Endodermal cell (in vitro differentiated cells): ENCODE measurements at regions not wholly inside any gene's neighbourhood (a gene's known extent, or its start where the extent isn't known, plus 50 kb on each side); places are given as distances from the start of the nearest gene placed in this dataset.
"Not testable (repeated sequence)": the region's sequence is repeated elsewhere in the genome, so short reads cannot be mapped to it uniquely, and the experiment has no call there.

Experiments used
- DNase-seq: peaks from one replicate; pipeline ENCODE4 v3.0.0-alpha.2; 2017
- H3K27ac ChIP-seq: 2 replicates; pipeline ENCODE4 v1.5.1; 2013; ENCODE audit warnings: mild to moderate bottlenecking, low read depth, low read length, moderate library complexity
- H3K27me3 ChIP-seq: 2 replicates; pipeline ENCODE4 v1.6.1; 2013; ENCODE audit warnings: mild to moderate bottlenecking, low read length, moderate library complexity; ENCODE audit not compliant: insufficient read depth, control insufficient read depth, poor library complexity, severe bottlenecking
- H3K36me3 ChIP-seq: 2 replicates; pipeline ENCODE4 v1.7.0; 2013; ENCODE audit warnings: mild to moderate bottlenecking, low read length, moderate library complexity; ENCODE audit not compliant: control insufficient read depth, insufficient read depth
- H3K4me1 ChIP-seq: one replicate; pipeline ENCODE4 v1.7.0; 2013; ENCODE audit warnings: low read length; ENCODE audit not compliant: control insufficient read depth, insufficient read depth
- H3K4me3 ChIP-seq: 2 replicates; pipeline ENCODE4 v1.5.1; 2013; ENCODE audit warnings: mild to moderate bottlenecking, low read length, moderate library complexity
- H3K9ac ChIP-seq: 2 replicates; pipeline ENCODE4 v1.6.1; 2013; ENCODE audit warnings: mild to moderate bottlenecking, low read length, moderate library complexity; ENCODE audit not compliant: poor library complexity, severe bottlenecking; ENCODE audit errors: extremely low read depth
- H3K9me3 ChIP-seq: 2 replicates; pipeline ENCODE4 v1.6.1; 2013; ENCODE audit warnings: mild to moderate bottlenecking, low read length, moderate library complexity; ENCODE audit not compliant: control insufficient read depth
- H3K27ac Mint-ChIP-seq: 2 replicates; pipeline ENCODE4 v1.8.0; 2020; ENCODE audit warnings: mixed read lengths
- H3K27me3 Mint-ChIP-seq: 2 replicates; pipeline ENCODE4 v1.8.0; 2021; ENCODE audit warnings: mild to moderate bottlenecking, mixed read lengths; ENCODE audit not compliant: insufficient read depth
- H3K36me3 Mint-ChIP-seq: 2 replicates; pipeline ENCODE4 v1.8.0; 2020; ENCODE audit warnings: low read depth, mixed read lengths
- H3K4me1 Mint-ChIP-seq: 2 replicates; pipeline ENCODE4 v1.8.0; 2020; ENCODE audit warnings: mixed read lengths
- H3K4me3 Mint-ChIP-seq: 2 replicates; pipeline ENCODE4 v1.8.0; 2020; ENCODE audit warnings: mild to moderate bottlenecking, moderate library complexity, mixed read lengths
- H3K9me3 Mint-ChIP-seq: 2 replicates; pipeline ENCODE4 v1.8.0; 2020; ENCODE audit warnings: mild to moderate bottlenecking, mixed read lengths
- WGBS, 2 experiments: methylation state at CpG; one replicate each; pipeline versions ENCODE4 v1.1.5 to v1.1.7; 2013; ENCODE audit warnings: missing lambda C conversion rate in 2 of 2, mixed read lengths in 1 of 2; ENCODE audit not compliant: insufficient coverage in 1 of 2, insufficient read length in 1 of 2; 5-methylcytosine and 5-hydroxymethylcytosine counted together
- TF ChIP-seq, protein P1 (sequence below): fragments of 200-600 bp; sonication (generic); conservative IDR thresholded peaks from 2 replicates; pipeline ENCODE4 v1.5.0; 2021; ENCODE audit warnings: antibody characterized with exemption, mild to moderate bottlenecking

DNA sequence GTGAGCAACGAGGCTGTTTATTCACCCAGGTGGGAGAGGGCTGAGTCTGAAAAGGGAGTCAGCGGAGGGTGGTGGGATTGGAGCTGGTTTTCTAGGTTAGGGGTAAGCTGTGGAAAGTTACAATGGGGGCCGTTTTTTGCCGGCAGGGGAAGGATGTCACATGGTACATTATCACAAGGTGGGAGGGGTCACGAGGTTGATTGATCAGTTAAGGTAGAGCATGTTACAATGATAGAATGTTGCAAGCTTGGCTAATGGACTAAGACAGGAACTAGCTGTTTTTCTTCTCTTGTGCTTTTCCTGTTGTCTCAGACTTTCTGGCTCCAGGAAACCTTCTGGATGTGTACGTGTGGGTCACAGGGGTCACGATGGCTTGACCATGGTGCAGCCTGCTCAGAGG, 536.3 kb upstream of the HTR2C start:
- H3K4me3 ChIP-seq = no peak overlapping the region
- peak overlapping the region; percentile 85 for H3K27ac Mint-ChIP-seq
- H3K4me1 ChIP-seq = no peaks in the 10 kb centered on the region
- H3K9me3 Mint-ChIP-seq = no peaks in the 10 kb centered on the region
- TF ChIP-seq, protein P1, sequence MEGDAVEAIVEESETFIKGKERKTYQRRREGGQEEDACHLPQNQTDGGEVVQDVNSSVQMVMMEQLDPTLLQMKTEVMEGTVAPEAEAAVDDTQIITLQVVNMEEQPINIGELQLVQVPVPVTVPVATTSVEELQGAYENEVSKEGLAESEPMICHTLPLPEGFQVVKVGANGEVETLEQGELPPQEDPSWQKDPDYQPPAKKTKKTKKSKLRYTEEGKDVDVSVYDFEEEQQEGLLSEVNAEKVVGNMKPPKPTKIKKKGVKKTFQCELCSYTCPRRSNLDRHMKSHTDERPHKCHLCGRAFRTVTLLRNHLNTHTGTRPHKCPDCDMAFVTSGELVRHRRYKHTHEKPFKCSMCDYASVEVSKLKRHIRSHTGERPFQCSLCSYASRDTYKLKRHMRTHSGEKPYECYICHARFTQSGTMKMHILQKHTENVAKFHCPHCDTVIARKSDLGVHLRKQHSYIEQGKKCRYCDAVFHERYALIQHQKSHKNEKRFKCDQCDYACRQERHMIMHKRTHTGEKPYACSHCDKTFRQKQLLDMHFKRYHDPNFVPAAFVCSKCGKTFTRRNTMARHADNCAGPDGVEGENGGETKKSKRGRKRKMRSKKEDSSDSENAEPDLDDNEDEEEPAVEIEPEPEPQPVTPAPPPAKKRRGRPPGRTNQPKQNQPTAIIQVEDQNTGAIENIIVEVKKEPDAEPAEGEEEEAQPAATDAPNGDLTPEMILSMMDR = no peak
- H3K9ac ChIP-seq = no peak overlapping the region
- H3K4me1 Mint-ChIP-seq = peaks cover 42% of the 10 kb centered on the region
- H3K9me3 ChIP-seq = no peaks in the 10 kb centered on the region
- 70 to 76% methylated on average over 2 to 7 of the region's 7 CpGs for WGBS, 2 experiments
- H3K27me3 ChIP-seq = no peaks in the 10 kb centered on the region
- H3K36me3 ChIP-seq = no peaks in the 10 kb centered on the region
- peaks cover 32% of the 10 kb centered on the region for H3K36me3 Mint-ChIP-seq
- H3K27ac ChIP-seq = no peak overlapping the region
- peak overlapping the region; percentile 38 for H3K4me3 Mint-ChIP-seq
- H3K27me3 Mint-ChIP-seq = no peaks in the 10 kb centered on the region
- peak; percentile 79 for DNase-seq

DNA sequence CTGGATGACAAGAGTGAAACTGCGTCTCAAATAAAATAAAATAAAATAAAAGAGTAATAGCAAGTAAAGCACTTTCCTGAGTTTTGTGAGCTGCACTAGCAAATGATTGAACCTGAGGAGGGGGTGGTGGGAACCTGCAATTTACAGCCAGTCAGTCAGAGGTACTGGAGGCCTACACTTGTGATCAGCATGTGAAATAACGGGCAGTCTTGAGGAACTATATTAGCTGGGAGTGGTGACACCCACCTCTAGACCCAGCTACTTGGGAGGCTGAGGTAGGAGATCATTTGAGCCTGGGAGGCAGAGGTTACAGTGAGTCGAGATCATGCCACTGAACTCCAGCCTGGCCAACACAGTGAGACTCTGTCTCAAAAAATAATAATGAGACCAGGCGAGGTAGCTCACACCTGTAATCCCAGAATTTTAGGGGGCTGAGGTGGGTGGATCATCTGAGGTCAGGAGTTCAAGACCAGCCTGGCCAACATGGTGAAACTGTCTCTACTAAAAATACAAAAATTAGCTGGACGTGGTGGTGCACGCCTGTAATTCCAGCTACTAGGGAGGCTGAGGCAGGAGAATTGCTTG, 537.1 kb upstream of the HTR2C start:
- WGBS, 2 experiments = 69 to 80% methylated on average over 1 to 4 of the region's 6 CpGs
- no peak overlapping the region for H3K4me3 ChIP-seq
- Mint-ChIP-seq H3K4me3 (peak overlapping the region; percentile 38), H3K9me3 (no peaks in the 10 kb centered on the region), H3K4me1 (peaks cover 36% of the 10 kb centered on the region), H3K27me3 (no peaks in the 10 kb centered on the region), H3K36me3 (peaks cover 32% of the 10 kb centered on the region), H3K27ac (peak overlapping the region; percentile 80)
- TF ChIP-seq, protein P1 = no peak
- no peak for DNase-seq
- no peak overlapping the region for H3K9ac ChIP-seq
- no peak overlapping the region for H3K27ac ChIP-seq
- H3K27me3 ChIP-seq = no peaks in the 10 kb centered on the region
- no peaks in the 10 kb centered on the region for H3K4me1 ChIP-seq
- H3K9me3 ChIP-seq = no peaks in the 10 kb centered on the region
- no peaks in the 10 kb centered on the region for H3K36me3 ChIP-seq

DNA sequence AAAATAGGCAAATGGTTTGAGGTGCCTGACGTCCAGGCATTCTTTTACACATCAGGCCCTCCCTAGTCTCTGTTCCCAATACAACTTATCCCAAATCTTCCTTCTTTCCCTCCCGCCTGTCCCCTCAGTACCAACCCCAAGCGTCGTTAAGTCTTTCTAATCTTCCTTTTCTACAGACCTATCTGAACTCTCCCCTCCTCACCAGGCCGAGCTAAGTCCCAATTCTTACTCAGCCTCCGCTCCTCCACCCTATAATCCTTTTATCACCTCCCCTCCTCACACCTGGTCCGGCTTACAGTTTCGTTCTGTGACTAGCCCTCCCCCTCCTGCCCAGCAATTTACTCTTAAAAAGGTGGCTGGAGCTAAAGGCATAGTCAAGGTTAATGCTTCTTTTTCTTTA, 542.4 kb upstream of the HTR2C start:
- not testable (repeated sequence) for H3K4me3 Mint-ChIP-seq

DNA sequence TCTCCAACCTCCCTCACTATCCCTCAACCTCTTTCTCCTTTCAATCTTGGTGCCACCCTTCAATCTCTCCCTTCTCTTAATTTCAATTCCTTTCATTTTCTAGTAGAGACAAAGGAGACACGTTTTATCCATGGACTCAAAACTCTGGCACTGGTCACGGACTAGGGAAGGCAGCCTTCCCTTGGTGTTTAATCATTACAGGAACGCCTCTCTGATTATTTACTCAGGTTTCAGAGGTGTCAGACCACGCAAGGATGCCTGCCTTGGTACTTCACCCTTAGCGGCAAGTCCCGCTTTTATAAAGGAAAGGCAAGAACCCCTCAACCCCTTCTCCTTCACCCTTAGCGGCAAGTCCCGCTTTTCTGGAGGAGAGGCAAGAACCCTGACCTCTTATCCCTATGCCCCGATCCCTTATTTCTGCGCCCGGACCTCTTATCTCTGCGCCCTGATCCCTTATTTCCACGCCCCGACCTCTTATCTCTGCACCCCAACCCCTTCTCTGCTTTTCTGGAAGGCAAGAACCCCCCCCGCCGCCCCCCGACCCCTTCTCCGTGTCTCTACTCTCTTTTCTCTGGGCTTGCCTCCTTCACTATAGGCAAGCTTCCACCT, 543.1 kb upstream of the HTR2C start:
- not testable (repeated sequence) for H3K36me3 ChIP-seq, H3K27me3 Mint-ChIP-seq, H3K27ac Mint-ChIP-seq, H3K27ac ChIP-seq, H3K27me3 ChIP-seq, H3K9me3 ChIP-seq, H3K4me3 Mint-ChIP-seq, H3K4me1 ChIP-seq, H3K9me3 Mint-ChIP-seq
- peak; percentile 52 for DNase-seq
- H3K4me3 ChIP-seq = peak overlapping the region; percentile 71
- peaks cover 33% of the 10 kb centered on the region for H3K4me1 Mint-ChIP-seq
- 0 to 6% methylated on average over 1 to 15 of the region's 18 CpGs for WGBS, 2 experiments
- H3K9ac ChIP-seq = peak overlapping the region; percentile 20
- peaks cover 12% of the 10 kb centered on the region for H3K36me3 Mint-ChIP-seq

More for the DNA sequence above, 542.4 kb upstream of the HTR2C start:
- peak; percentile 51 for DNase-seq
- H3K27me3 Mint-ChIP-seq, H3K4me1 ChIP-seq, H3K27me3 ChIP-seq, H3K27ac ChIP-seq, H3K9me3 Mint-ChIP-seq, H3K27ac Mint-ChIP-seq, H3K9me3 ChIP-seq, H3K36me3 ChIP-seq, H3K9ac ChIP-seq: not testable (repeated sequence)
- Mint-ChIP-seq H3K36me3 (peaks cover 12% of the 10 kb centered on the region), H3K4me1 (peaks cover 26% of the 10 kb centered on the region)
- peak overlapping the region; percentile 71 for H3K4me3 ChIP-seq
- 3 to 20% methylated on average over 2 to 8 of the region's 8 CpGs for WGBS, 2 experiments

DNA sequence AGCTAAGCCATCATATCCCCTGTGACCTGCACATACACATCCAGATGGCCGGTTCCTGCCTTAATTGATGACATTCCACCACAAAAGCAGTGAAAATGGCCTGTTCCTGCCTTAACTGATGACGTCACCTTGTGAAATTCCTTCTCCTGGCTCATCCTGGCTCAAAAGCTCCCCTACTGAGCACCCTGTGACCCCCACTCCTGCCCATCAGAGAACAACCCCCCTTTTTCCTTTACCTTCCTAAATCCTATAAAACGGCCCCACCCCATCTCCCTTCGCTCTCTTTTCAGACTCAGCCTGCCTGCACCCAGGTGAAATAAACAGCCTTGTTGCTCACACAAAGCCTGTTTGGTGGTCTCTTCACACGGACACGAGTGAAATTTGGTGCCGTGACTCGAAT, 543.8 kb upstream of the HTR2C start:
- H3K27ac ChIP-seq, H3K27ac Mint-ChIP-seq: not testable (repeated sequence)
- peak overlapping the region; percentile 71 for H3K4me3 ChIP-seq

More for the DNA sequence above, 543.8 kb upstream of the HTR2C start:
- Mint-ChIP-seq H3K36me3 (peaks cover 18% of the 10 kb centered on the region), H3K4me1 (peaks cover 39% of the 10 kb centered on the region)
- H3K27me3 ChIP-seq, H3K36me3 ChIP-seq, H3K4me3 Mint-ChIP-seq, H3K9me3 ChIP-seq, H3K27me3 Mint-ChIP-seq, H3K9ac ChIP-seq, H3K9me3 Mint-ChIP-seq, H3K4me1 ChIP-seq: not testable (repeated sequence)
- DNase-seq = peak; percentile 88
- 10% methylated on average over 5 of the region's 8 CpGs; no CpG with 5 or more reads in 1 of the 2 experiments for WGBS, 2 experiments
